ENCODE measurements at regions not wholly inside any gene's neighbourhood (a gene's known extent, or its start where the extent isn't known, plus 50 kb on each side); places are given as distances from the start of the nearest gene placed in this dataset.

DNA sequence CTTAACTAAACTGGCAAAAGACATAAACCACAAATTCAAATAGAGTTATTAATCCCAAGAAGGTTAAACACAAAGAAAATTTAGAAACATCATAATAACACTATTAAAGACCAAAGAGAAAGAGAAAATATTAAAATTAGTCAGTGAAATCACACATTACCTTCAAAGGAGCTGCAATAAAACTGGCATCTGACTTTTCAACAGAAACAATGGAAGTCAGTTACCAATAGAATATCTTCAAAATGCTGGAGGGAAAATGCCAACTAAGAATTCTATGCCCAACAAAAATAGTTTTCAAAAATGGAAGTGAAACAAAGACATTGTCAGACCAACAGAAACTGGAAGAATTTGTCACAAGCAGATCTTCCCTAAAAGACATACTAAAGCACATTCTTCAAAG, 68.7 kb upstream of the RNF7 start:
- TF ChIP-seq HNF4G (IDR thresholded peaks at IDR 0.05) (no peak), JUND (IDR thresholded peaks at IDR 0.05) (no peak), TAF1 (conservative IDR thresholded peaks at IDR 0.05) (no peak), FOXA2 (IDR thresholded peaks at IDR 0.05) (no peak), REST (IDR thresholded peaks at IDR 0.05) (no peak), GABPA (IDR thresholded peaks at IDR 0.05 in 1 of 2, conservative IDR thresholded peaks at IDR 0.05 in 1 of 2) (no peak), EGR1 (IDR thresholded peaks at IDR 0.05; ENCODE audit: low read depth in 2 of 2) (no peak), YY1 (IDR thresholded peaks at IDR 0.05) (no peak), HNF4A (conservative IDR thresholded peaks at IDR 0.05) (no peak), FOXA1 (IDR thresholded peaks at IDR 0.05) (no peak), NR2F2 (IDR thresholded peaks at IDR 0.05) (no peak), RAD21 (IDR thresholded peaks at IDR 0.05) (no peak), RXRA (IDR thresholded peaks at IDR 0.05) (no peak), SP1 (IDR thresholded peaks at IDR 0.05) (no peak)
- TF ChIP-seq, protein P1, sequence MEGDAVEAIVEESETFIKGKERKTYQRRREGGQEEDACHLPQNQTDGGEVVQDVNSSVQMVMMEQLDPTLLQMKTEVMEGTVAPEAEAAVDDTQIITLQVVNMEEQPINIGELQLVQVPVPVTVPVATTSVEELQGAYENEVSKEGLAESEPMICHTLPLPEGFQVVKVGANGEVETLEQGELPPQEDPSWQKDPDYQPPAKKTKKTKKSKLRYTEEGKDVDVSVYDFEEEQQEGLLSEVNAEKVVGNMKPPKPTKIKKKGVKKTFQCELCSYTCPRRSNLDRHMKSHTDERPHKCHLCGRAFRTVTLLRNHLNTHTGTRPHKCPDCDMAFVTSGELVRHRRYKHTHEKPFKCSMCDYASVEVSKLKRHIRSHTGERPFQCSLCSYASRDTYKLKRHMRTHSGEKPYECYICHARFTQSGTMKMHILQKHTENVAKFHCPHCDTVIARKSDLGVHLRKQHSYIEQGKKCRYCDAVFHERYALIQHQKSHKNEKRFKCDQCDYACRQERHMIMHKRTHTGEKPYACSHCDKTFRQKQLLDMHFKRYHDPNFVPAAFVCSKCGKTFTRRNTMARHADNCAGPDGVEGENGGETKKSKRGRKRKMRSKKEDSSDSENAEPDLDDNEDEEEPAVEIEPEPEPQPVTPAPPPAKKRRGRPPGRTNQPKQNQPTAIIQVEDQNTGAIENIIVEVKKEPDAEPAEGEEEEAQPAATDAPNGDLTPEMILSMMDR (IDR thresholded peaks at IDR 0.05; ENCODE audit: low read depth, low read length, missing input control), result no peak
- TF ChIP-seq, protein P2, sequence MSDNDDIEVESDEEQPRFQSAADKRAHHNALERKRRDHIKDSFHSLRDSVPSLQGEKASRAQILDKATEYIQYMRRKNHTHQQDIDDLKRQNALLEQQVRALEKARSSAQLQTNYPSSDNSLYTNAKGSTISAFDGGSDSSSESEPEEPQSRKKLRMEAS (IDR thresholded peaks at IDR 0.05), result no peak
- TF ChIP-seq, protein P3, sequence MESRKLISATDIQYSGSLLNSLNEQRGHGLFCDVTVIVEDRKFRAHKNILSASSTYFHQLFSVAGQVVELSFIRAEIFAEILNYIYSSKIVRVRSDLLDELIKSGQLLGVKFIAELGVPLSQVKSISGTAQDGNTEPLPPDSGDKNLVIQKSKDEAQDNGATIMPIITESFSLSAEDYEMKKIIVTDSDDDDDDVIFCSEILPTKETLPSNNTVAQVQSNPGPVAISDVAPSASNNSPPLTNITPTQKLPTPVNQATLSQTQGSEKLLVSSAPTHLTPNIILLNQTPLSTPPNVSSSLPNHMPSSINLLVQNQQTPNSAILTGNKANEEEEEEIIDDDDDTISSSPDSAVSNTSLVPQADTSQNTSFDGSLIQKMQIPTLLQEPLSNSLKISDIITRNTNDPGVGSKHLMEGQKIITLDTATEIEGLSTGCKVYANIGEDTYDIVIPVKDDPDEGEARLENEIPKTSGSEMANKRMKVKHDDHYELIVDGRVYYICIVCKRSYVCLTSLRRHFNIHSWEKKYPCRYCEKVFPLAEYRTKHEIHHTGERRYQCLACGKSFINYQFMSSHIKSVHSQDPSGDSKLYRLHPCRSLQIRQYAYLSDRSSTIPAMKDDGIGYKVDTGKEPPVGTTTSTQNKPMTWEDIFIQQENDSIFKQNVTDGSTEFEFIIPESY (IDR thresholded peaks at IDR 0.05), result no peak
- TF ChIP-seq, protein P4, sequence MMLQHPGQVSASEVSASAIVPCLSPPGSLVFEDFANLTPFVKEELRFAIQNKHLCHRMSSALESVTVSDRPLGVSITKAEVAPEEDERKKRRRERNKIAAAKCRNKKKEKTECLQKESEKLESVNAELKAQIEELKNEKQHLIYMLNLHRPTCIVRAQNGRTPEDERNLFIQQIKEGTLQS (IDR thresholded peaks at IDR 0.05), result no peak

More for the DNA sequence above, 68.7 kb upstream of the RNF7 start:
- H3K4me3 ChIP-seq (ENCODE audit: low read depth in 1 of 3, low read length in 3 of 3), result no peak overlapping the region
- no peaks in the 10 kb centered on the region for H3K36me3 ChIP-seq (ENCODE audit: control insufficient read depth in 4 of 4, insufficient read depth in 3 of 4, low read depth in 1 of 4, low read length in 3 of 4)
- DNase-seq (ENCODE audit: low spot score), result no peak
- no peaks in the 10 kb centered on the region for H3K27me3 ChIP-seq (ENCODE audit: control insufficient read depth in 4 of 4, insufficient read depth in 4 of 4, low read length in 3 of 4)
- peaks cover 0 to 10% (median 0%) of the 10 kb centered on the region in 4 donors for H3K9me3 ChIP-seq (ENCODE audit: control insufficient read depth in 4 of 4, low read length in 3 of 4)
- H3K27ac ChIP-seq (ENCODE audit: low read depth in 1 of 2, low read length in 2 of 2), result no peak overlapping the region
- no peak overlapping the region for H3K9ac ChIP-seq (ENCODE audit: low read depth in 1 of 2, low read length in 2 of 2)
- no peaks in the 10 kb centered on the region for H3K4me1 ChIP-seq (ENCODE audit: control insufficient read depth in 4 of 4, insufficient read depth in 4 of 4, low read length in 3 of 4)

Measured in liver (tissue), 7 donors.